ENCODE measurements at regions not wholly inside any gene's neighbourhood (a gene's known extent, or its start where the extent isn't known, plus 50 kb on each side); places are given as distances from the start of the nearest gene placed in this dataset.

GRCh38 chr5:79871364-79872120, 119.5 kb downstream of the MTX3 start:
- no peak for DNase-seq (ENCODE audit: low read depth)

GRCh38 chr5:79868163-79868670, 122.8 kb downstream of the MTX3 start:
- no peak for DNase-seq (ENCODE audit: low read depth)

GRCh38 chr5:79865579-79865978, 125.5 kb downstream of the MTX3 start:
- no peak for DNase-seq (ENCODE audit: low read depth)

- no peak for DNase-seq (ENCODE audit: low read depth)
Observed at GRCh38 chr5:79864364-79864763, 126.7 kb downstream of the MTX3 start.

- DNase-seq (ENCODE audit: low read depth), result no peak
Observed at GRCh38 chr5:79859588-79859987, 131.5 kb downstream of the MTX3 start.

- DNase-seq (ENCODE audit: low read depth), result no peak
Observed at GRCh38 chr5:79858410-79858723, 132.7 kb downstream of the MTX3 start.

- peak; percentile 60 for DNase-seq (ENCODE audit: low read depth)
Observed at GRCh38 chr5:79857714-79858409, 133.2 kb downstream of the MTX3 start.

- DNase-seq (ENCODE audit: low read depth), result no peak
Observed at GRCh38 chr5:79856456-79857055, 134.5 kb downstream of the MTX3 start.

GRCh38 chr5:79853676-79854418, 137.2 kb downstream of the MTX3 start:
- DNase-seq (ENCODE audit: low read depth), result no peak

- no peak for DNase-seq (ENCODE audit: low read depth)
Observed at GRCh38 chr5:79853028-79853427, 138.0 kb downstream of the MTX3 start.

GRCh38 chr5:79851391-79851863, 139.6 kb downstream of the MTX3 start:
- DNase-seq (ENCODE audit: low read depth), result no peak

- DNase-seq (ENCODE audit: low read depth), result no peak
Observed at GRCh38 chr5:79850941-79851340, 140.1 kb downstream of the MTX3 start.

GRCh38 chr5:79850316-79850822, 140.7 kb downstream of the MTX3 start:
- DNase-seq (ENCODE audit: low read depth), result no peak

GRCh38 chr5:79849486-79850315, 141.4 kb downstream of the MTX3 start:
- DNase-seq (ENCODE audit: low read depth), result no peak
